MM.1S (cell line): ENCODE measurements at regions not wholly inside any gene's neighbourhood (a gene's known extent, or its start where the extent isn't known, plus 50 kb on each side); places are given as distances from the start of the nearest gene placed in this dataset.

ENCODE experiments used
- CTCF ChIP-seq: fragments of 300-600 bp; sonication (generic); IDR thresholded peaks from 2 replicates; pipeline ENCODE4 v1.5.1; 2016; ENCODE audit warnings: antibody characterized with exemption, low read length, mixed read lengths
- EZH2 ChIP-seq: fragments of 300-600 bp; sonication (generic); optimal IDR thresholded peaks from 2 replicates; pipeline ENCODE3; 2017; ENCODE audit warnings: low read depth, mild to moderate bottlenecking, antibody characterized with exemption, low read length, mixed read lengths

DNA sequence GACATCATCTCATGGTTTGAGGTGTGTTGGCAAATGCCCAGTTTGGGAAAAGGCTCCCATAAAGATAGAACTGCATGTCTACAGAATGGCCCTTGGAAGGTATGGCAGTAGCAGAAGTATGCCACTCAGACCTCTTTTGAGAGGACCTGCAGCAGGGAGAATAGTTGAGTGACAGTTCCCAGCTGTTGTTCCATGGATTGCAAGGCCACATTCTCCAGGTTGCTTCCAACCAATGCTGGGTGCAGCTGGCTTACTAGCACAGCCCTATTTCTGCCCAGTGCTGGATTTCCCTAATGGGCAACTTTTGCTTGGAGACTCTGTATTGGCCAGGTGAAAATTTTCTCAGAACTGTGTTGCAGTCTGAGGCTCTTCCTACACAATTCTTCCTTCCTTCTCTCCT lies 266.2 kb downstream of the UTP18 start:
- TF ChIP-seq CTCF (no peak), EZH2 (no peak)
